PC-3 (cell line): ENCODE measurements at regions not wholly inside any gene's neighbourhood (a gene's known extent, or its start where the extent isn't known, plus 50 kb on each side); places are given as distances from the start of the nearest gene placed in this dataset.

Experiments used
- ATAC-seq: fragments of 200-7000 bp; cut with Tn5 transposase; 2 replicates; pipeline ENCODE4 v1.9.1; 2020; ENCODE audit warnings: mild to moderate bottlenecking, moderate library complexity
- BruUV-seq: library from RNA; stranded (reverse); fragments of 400-500 nt; replicated peaks from 2 replicates; lab custom pipeline; 2021; lab: Mats Ljungman, UMichigan
- CTCF ChIA-PET: fragments of 300-600 bp; sonication (Branson Sonifier 250); formaldehyde crosslinking; loops from one replicate; lab custom pipeline; 2022; ENCODE audit warnings: antibody characterized with exemption; lab: Charles Lee
- POLR2A ChIA-PET: fragments of 300-600 bp; sonication (Branson Sonifier 250); formaldehyde crosslinking; loops from one replicate; lab custom pipeline; 2022; ENCODE audit warnings: antibody characterized with exemption; ENCODE audit not compliant: unreplicated experiment; lab: Charles Lee
- DNase-seq: peaks from one replicate; pipeline ENCODE4 v3.0.0-alpha.2; 2015
- H2AFZ ChIP-seq: fragments of 300-600 bp; sonication (generic); 2 replicates; pipeline ENCODE4 v1.6.0; 2016; ENCODE audit warnings: antibody characterized with exemption, low read length
- H3F3A ChIP-seq: fragments of 300-600 bp; sonication (generic); one replicate; pipeline ENCODE4 v1.6.0; 2017; ENCODE audit warnings: antibody characterized with exemption, low read length, control low read depth, mild to moderate bottlenecking; ENCODE audit not compliant: unreplicated experiment
- H3K27ac ChIP-seq: fragments of 300-600 bp; sonication (generic); 2 replicates; pipeline ENCODE4 v1.5.1; 2016; ENCODE audit warnings: mild to moderate bottlenecking, low read length
- H3K27me3 ChIP-seq: fragments of 300-600 bp; sonication (generic); 2 replicates; pipeline ENCODE4 v1.6.1; 2016; ENCODE audit warnings: low read length, mixed read lengths
- H3K36me3 ChIP-seq: fragments of 300-600 bp; sonication (generic); 2 replicates; pipeline ENCODE4 v1.6.1; 2016; ENCODE audit warnings: low read depth, mixed run types, low read length, mixed read lengths
- H3K4me1 ChIP-seq: fragments of 300-600 bp; sonication (generic); 2 replicates; pipeline ENCODE4 v1.5.1; 2016; ENCODE audit warnings: low read length; ENCODE audit not compliant: insufficient read depth
- H3K4me2 ChIP-seq: fragments of 300-600 bp; sonication (generic); 2 replicates; pipeline ENCODE4 v1.6.0; 2016; ENCODE audit warnings: low read length
- H3K4me3 ChIP-seq: fragments of 300-600 bp; sonication (generic); 2 replicates; pipeline ENCODE4 v1.5.1; 2016; ENCODE audit warnings: mild to moderate bottlenecking, low read length, mixed read lengths
- H3K79me2 ChIP-seq: fragments of 300-600 bp; sonication (generic); 2 replicates; pipeline ENCODE4 v1.6.1; 2017; ENCODE audit warnings: low read length, mixed read lengths
- H3K9ac ChIP-seq: fragments of 300-600 bp; sonication (generic); 2 replicates; pipeline ENCODE4 v1.6.0; 2016; ENCODE audit warnings: mild to moderate bottlenecking, low read length
- H3K9me2 ChIP-seq: fragments of 300-600 bp; sonication (generic); replicated peaks from 2 replicates; pipeline ENCODE4 v1.6.1; 2016; ENCODE audit warnings: mixed run types, low read length, mixed read lengths
- H3K9me3 ChIP-seq: fragments of 300-600 bp; sonication (generic); 2 replicates; pipeline ENCODE4 v1.6.1; 2016; ENCODE audit warnings: low read length, mixed read lengths
- H4K20me1 ChIP-seq: fragments of 300-600 bp; sonication (generic); 2 replicates; pipeline ENCODE4 v1.6.1; 2016; ENCODE audit warnings: low read length, mixed read lengths
- CTCF ChIP-seq: fragments of 300-600 bp; sonication (generic); conservative IDR thresholded peaks from 2 replicates; pipeline ENCODE4 v1.5.1; 2017; ENCODE audit warnings: antibody characterized with exemption, low read depth, mild to moderate bottlenecking, low read length
- EZH2 ChIP-seq: fragments of 300-600 bp; sonication (generic); IDR thresholded peaks from one replicate; pipeline ENCODE4 v1.6.1; 2017; ENCODE audit warnings: antibody characterized with exemption, mild to moderate bottlenecking, low read length; ENCODE audit not compliant: unreplicated experiment
- EZH2phosphoT487 ChIP-seq: fragments of 300-600 bp; sonication (generic); IDR thresholded peaks from 2 replicates; pipeline ENCODE4 v1.6.1; 2018; ENCODE audit warnings: mild to moderate bottlenecking, antibody characterized with exemption, low read length, borderline replicate concordance
- intact Hi-C: fragments of 100-400 bp; cut with micrococcal nuclease; formaldehyde crosslinking; loops from 2 replicates; pipeline ENCODE4 v1.9.0; 2023

- H3K9me2 ChIP-seq: no peaks in the 10 kb centered on the region
- intact Hi-C loops: no loop called here
- no peaks in the 10 kb centered on the region for H3K4me1 ChIP-seq
- ATAC-seq (no peak), DNase-seq (no peak)
- POLR2A ChIA-PET: no interaction called here
- TF ChIP-seq EZH2 (no peak), CTCF (no peak), EZH2phosphoT487 (no peak)
- H3K36me3 ChIP-seq: no peaks in the 10 kb centered on the region
- no peak overlapping the region for H2AFZ ChIP-seq
- H3K27me3 ChIP-seq: peaks cover 7% of the 10 kb centered on the region; the same call in 1 of the 2 replicates
- no peaks in the 10 kb centered on the region for H4K20me1 ChIP-seq
- H3K4me2 ChIP-seq: no peak overlapping the region
- H3K4me3 ChIP-seq: no peak overlapping the region
- H3K27ac ChIP-seq: no peak overlapping the region
- H3F3A ChIP-seq: no peaks in the 10 kb centered on the region
- no peaks in the 10 kb centered on the region for H3K9me3 ChIP-seq
- no peaks in the 10 kb centered on the region for H3K79me2 ChIP-seq
- CTCF ChIA-PET: no interaction called here
- no peak overlapping the region for H3K9ac ChIP-seq
- BruUV-seq: no TSS peak
Observed at GRCh38 chr3:25272090-25272489, 156.0 kb upstream of the RARB start.

- H3K9me3 ChIP-seq: no peaks in the 10 kb centered on the region
- peaks cover 7% of the 10 kb centered on the region; the same call in 1 of the 2 replicates for H3K27me3 ChIP-seq
- POLR2A ChIA-PET: no interaction called here
- H3K4me2 ChIP-seq: no peak overlapping the region
- CTCF ChIA-PET: no interaction called here
- no peaks in the 10 kb centered on the region for H3K36me3 ChIP-seq
- TF ChIP-seq CTCF: no peak
- TF ChIP-seq EZH2: no peak
- no peak for TF ChIP-seq EZH2phosphoT487
- DNase-seq (no peak), ATAC-seq (no peak)
- H3K27ac ChIP-seq: no peak overlapping the region
- no peak overlapping the region for H2AFZ ChIP-seq
- no peaks in the 10 kb centered on the region for H3K4me1 ChIP-seq
- H3F3A ChIP-seq: no peaks in the 10 kb centered on the region
- H3K9ac ChIP-seq: no peak overlapping the region
- H4K20me1 ChIP-seq: no peaks in the 10 kb centered on the region
- H3K9me2 ChIP-seq: no peaks in the 10 kb centered on the region
- H3K79me2 ChIP-seq: no peaks in the 10 kb centered on the region
- intact Hi-C loops: no loop called here
- no TSS peak for BruUV-seq
- H3K4me3 ChIP-seq: no peak overlapping the region
Observed at GRCh38 chr3:25273582-25274171, 154.4 kb upstream of the RARB start.

GRCh38 chr3:25277503-25277902, 150.6 kb upstream of the RARB start:
- no peaks in the 10 kb centered on the region for H3K9me2 ChIP-seq
- TF ChIP-seq CTCF: no peak
- no peak for TF ChIP-seq EZH2
- no peak for TF ChIP-seq EZH2phosphoT487
- DNase-seq (no peak), ATAC-seq (no peak)
- H3K4me2 ChIP-seq: no peak overlapping the region
- H3K79me2 ChIP-seq: no peaks in the 10 kb centered on the region
- no peak overlapping the region for H2AFZ ChIP-seq
- BruUV-seq: no TSS peak
- no peaks in the 10 kb centered on the region for H3K27me3 ChIP-seq
- H3K27ac ChIP-seq: no peak overlapping the region
- H3F3A ChIP-seq: no peaks in the 10 kb centered on the region
- H3K36me3 ChIP-seq: no peaks in the 10 kb centered on the region
- ChIA-PET CTCF (no interaction called here), POLR2A (no interaction called here)
- intact Hi-C loops: no loop called here
- no peak overlapping the region for H3K9ac ChIP-seq
- no peaks in the 10 kb centered on the region for H4K20me1 ChIP-seq
- no peak overlapping the region for H3K4me3 ChIP-seq
- H3K9me3 ChIP-seq: no peaks in the 10 kb centered on the region
- H3K4me1 ChIP-seq: no peaks in the 10 kb centered on the region
